ENCODE measurements at regions not wholly inside any gene's neighbourhood (a gene's known extent, or its start where the extent isn't known, plus 50 kb on each side); places are given as distances from the start of the nearest gene placed in this dataset.
"Not testable (repeated sequence)": the region's sequence is repeated elsewhere in the genome, so short reads cannot be mapped to it uniquely, and the experiment has no call there.

DNA sequence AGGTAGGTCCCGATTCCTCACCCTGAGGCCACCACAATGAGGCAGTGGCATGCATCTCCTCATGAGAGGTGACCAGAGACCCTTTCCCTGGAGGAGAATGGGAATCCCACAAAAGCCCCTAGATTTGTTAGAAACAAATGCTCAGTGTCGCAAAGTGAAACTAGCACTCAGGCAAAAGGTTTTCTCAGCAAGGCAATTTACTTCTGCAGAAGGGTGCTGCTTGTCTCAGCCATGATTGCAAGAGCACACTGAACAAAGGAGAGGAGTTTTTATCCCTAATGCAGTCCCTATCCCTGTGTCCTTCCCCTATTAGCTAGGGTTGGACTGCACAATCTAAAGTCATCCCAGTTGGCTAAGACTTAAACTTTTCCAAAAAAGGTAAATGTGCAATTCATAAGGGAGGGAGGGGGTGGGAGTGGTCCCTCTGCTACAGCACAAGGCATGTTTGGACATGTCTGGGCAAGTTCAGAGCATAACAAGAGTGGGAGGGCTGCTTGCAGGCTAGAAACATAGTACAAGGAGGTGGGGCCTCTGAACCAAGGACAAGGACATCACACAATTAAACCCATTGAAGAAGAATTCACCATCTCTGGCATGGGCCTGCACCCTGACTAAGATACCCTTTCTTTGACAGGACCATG lies 185.3 kb downstream of the CCNG2 start:
- Histone ChIP-seq H3K9me3 (ENCODE audit: control insufficient read depth in 3 of 3, low read length in 3 of 3) (peaks cover 0 to 3% (median 3%) of the 10 kb centered on the region in 3 donors), H3K4me3 (ENCODE audit: low read length in 3 of 3) (no peak overlapping the region), H3K9ac (ENCODE audit: low read depth in 1 of 3, low read length in 3 of 3) (no peak overlapping the region), H3K27me3 (ENCODE audit: control insufficient read depth in 3 of 3, insufficient read depth in 3 of 3, low read length in 3 of 3) (no peaks in the 10 kb centered on the region), H3K36me3 (ENCODE audit: control insufficient read depth in 3 of 3, insufficient read depth in 3 of 3, low read length in 3 of 3) (no peaks in the 10 kb centered on the region), H3K4me1 (ENCODE audit: control insufficient read depth in 3 of 3, insufficient read depth in 3 of 3, low read length in 3 of 3) (no peaks in the 10 kb centered on the region), H3K27ac (ENCODE audit: low read depth, low read length) (no peak overlapping the region)

DNA sequence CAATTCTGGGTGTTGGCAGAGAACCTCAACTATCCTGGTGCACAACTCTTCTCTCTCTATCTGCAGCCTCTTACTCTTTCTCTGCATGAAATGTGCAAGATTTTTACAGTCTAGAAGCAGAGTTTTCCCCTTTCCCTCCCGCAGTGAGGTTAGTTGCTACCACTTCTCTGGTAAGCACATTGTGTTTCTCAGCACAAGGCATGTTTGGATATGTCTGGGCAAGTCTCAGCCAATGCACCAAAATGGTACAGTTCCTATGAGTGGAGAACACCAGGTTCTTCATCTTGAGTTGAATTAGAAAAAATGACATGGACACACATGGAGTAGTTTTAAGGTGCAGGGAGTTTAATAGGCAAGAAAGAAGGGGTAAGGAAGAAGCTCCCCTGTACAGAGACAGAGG lies 187.0 kb downstream of the CCNG2 start:
- Histone ChIP-seq H3K4me3 (ENCODE audit: low read length in 3 of 3) (no peak overlapping the region), H3K27me3 (ENCODE audit: control insufficient read depth in 3 of 3, insufficient read depth in 3 of 3, low read length in 3 of 3) (no peaks in the 10 kb centered on the region), H3K9ac (ENCODE audit: low read depth in 1 of 3, low read length in 3 of 3) (no peak overlapping the region), H3K4me1 (ENCODE audit: control insufficient read depth in 3 of 3, insufficient read depth in 3 of 3, low read length in 3 of 3) (no peaks in the 10 kb centered on the region), H3K36me3 (ENCODE audit: control insufficient read depth in 3 of 3, insufficient read depth in 3 of 3, low read length in 3 of 3) (no peaks in the 10 kb centered on the region), H3K9me3 (ENCODE audit: control insufficient read depth in 3 of 3, low read length in 3 of 3) (peaks cover 0 to 3% (median 3%) of the 10 kb centered on the region in 3 donors), H3K27ac (ENCODE audit: low read depth, low read length) (no peak overlapping the region)

DNA sequence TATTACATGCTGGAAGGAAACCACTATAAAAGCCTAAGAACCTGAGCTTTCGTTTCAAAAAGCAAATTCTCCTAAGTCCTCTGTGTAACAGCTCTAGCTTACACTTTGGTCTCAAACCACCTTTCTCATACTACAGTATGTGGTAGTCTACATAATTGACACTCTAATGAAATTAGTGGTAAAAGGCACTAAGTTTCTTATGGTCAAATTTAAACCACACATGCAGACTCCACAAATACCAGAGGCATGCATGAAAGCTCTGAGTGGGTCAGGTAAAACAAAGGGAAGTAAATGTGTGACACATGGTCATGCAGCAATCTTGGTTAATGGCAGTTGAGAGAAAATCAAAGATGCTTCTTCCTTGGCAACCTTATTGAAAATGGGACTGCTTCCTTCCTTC lies 187.8 kb downstream of the CCNG2 start:
- H3K36me3 ChIP-seq (ENCODE audit: control insufficient read depth in 3 of 3, insufficient read depth in 3 of 3, low read length in 3 of 3), result no peaks in the 10 kb centered on the region
- no peaks in the 10 kb centered on the region for H3K27me3 ChIP-seq (ENCODE audit: control insufficient read depth in 3 of 3, insufficient read depth in 3 of 3, low read length in 3 of 3)
- H3K4me3 ChIP-seq (ENCODE audit: low read length in 3 of 3), result no peak overlapping the region
- no peaks in the 10 kb centered on the region for H3K4me1 ChIP-seq (ENCODE audit: control insufficient read depth in 3 of 3, insufficient read depth in 3 of 3, low read length in 3 of 3)
- H3K27ac ChIP-seq (ENCODE audit: low read depth, low read length), result no peak overlapping the region
- H3K9me3 ChIP-seq (ENCODE audit: control insufficient read depth in 3 of 3, low read length in 3 of 3), result peaks cover 0 to 3% (median 3%) of the 10 kb centered on the region in 3 donors
- no peak overlapping the region for H3K9ac ChIP-seq (ENCODE audit: low read depth in 1 of 3, low read length in 3 of 3)

DNA sequence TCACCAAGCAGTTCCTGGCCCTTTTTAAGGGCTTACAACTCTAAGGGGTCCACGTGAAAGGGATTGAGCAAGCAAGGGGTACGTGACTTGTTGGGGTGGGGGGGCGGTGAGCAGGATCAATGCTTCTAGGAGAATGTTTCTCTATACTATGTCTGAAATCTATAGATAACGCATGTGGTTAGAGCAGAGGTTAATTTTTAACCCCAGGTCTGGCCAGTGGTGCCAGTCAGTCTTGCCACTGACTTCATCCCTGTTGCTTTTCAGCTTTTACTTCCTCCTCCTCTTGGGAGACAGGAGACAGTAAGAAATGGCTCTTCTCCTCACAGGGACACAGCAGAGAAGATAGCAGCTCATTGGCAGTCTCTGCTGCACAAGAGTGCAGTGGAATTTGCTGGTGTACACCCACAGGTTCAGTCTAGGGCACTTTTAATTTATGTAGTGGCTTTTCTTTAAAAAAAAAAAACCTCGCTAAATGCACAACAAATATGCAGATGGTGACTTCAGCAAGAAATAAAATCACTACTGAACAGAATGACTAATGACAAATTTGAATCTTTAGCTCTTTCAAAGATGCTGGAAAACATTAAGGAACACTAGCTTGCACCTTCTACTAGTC lies 190.5 kb downstream of the CCNG2 start:
- H3K27ac ChIP-seq (ENCODE audit: low read depth, low read length), result no peak overlapping the region
- no peak overlapping the region for H3K4me3 ChIP-seq (ENCODE audit: low read length in 3 of 3)
- no peak overlapping the region for H3K9ac ChIP-seq (ENCODE audit: low read depth in 1 of 3, low read length in 3 of 3)
- H3K27me3 ChIP-seq (ENCODE audit: control insufficient read depth in 3 of 3, insufficient read depth in 3 of 3, low read length in 3 of 3), result no peaks in the 10 kb centered on the region
- no peaks in the 10 kb centered on the region for H3K4me1 ChIP-seq (ENCODE audit: control insufficient read depth in 3 of 3, insufficient read depth in 3 of 3, low read length in 3 of 3)
- no peaks in the 10 kb centered on the region for H3K36me3 ChIP-seq (ENCODE audit: control insufficient read depth in 3 of 3, insufficient read depth in 3 of 3, low read length in 3 of 3)
- H3K9me3 ChIP-seq (ENCODE audit: control insufficient read depth in 3 of 3, low read length in 3 of 3), result peaks cover 0 to 2% (median 0%) of the 10 kb centered on the region in 3 donors

DNA sequence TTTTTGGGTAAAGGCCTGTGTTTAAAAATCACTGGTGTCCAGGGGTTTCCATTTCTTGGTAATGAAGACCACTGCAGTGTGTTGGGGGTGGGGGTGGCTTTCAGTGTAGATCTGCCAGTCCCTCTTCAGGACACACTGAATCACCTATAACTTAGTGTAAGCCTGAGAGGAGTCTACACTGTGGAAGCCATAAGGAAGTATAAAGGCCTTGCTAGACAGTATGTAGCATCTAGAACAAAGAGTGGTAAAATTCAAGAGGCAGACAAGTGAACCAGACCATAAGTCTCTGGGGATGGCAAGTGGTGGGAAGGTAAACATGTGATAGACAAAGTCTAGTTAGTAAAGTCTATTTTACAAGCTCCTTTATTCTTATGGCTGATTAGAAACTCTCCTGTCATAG lies 191.8 kb downstream of the CCNG2 start:
- Histone ChIP-seq H3K27me3 (ENCODE audit: control insufficient read depth in 3 of 3, insufficient read depth in 3 of 3, low read length in 3 of 3) (no peaks in the 10 kb centered on the region), H3K9me3 (ENCODE audit: control insufficient read depth in 3 of 3, low read length in 3 of 3) (no peaks in the 10 kb centered on the region), H3K4me3 (ENCODE audit: low read length in 3 of 3) (no peak overlapping the region), H3K27ac (ENCODE audit: low read depth, low read length) (no peak overlapping the region), H3K4me1 (ENCODE audit: control insufficient read depth in 3 of 3, insufficient read depth in 3 of 3, low read length in 3 of 3) (no peaks in the 10 kb centered on the region), H3K9ac (ENCODE audit: low read depth in 1 of 3, low read length in 3 of 3) (no peak overlapping the region), H3K36me3 (ENCODE audit: control insufficient read depth in 3 of 3, insufficient read depth in 3 of 3, low read length in 3 of 3) (no peaks in the 10 kb centered on the region)

DNA sequence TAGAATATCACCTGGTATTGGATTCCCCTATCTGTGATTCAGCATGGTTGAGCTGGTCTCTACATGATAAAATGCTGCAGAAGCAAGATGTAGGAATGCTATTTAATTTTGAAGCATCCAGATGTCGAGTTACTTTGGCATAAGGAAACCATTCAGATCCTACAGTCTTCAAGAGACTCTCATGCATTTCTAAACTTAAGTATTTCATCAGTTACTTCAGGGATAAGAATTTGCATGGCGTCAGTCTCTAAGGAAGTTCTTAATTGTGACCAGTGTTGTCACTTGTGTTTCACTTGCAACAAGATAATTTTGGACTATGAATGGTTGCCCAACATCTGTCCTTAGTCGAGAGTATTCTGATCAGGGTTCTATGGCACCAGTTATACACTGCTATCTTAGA lies 192.4 kb downstream of the CCNG2 start:
- no peak overlapping the region for H3K4me3 ChIP-seq (ENCODE audit: low read length in 3 of 3)
- no peak overlapping the region for H3K27ac ChIP-seq (ENCODE audit: low read depth, low read length)
- H3K27me3 ChIP-seq (ENCODE audit: control insufficient read depth in 3 of 3, insufficient read depth in 3 of 3, low read length in 3 of 3), result no peaks in the 10 kb centered on the region
- no peaks in the 10 kb centered on the region for H3K4me1 ChIP-seq (ENCODE audit: control insufficient read depth in 3 of 3, insufficient read depth in 3 of 3, low read length in 3 of 3)
- H3K9me3 ChIP-seq (ENCODE audit: control insufficient read depth in 3 of 3, low read length in 3 of 3), result no peaks in the 10 kb centered on the region
- no peak overlapping the region for H3K9ac ChIP-seq (ENCODE audit: low read depth in 1 of 3, low read length in 3 of 3)
- no peaks in the 10 kb centered on the region for H3K36me3 ChIP-seq (ENCODE audit: control insufficient read depth in 3 of 3, insufficient read depth in 3 of 3, low read length in 3 of 3)

DNA sequence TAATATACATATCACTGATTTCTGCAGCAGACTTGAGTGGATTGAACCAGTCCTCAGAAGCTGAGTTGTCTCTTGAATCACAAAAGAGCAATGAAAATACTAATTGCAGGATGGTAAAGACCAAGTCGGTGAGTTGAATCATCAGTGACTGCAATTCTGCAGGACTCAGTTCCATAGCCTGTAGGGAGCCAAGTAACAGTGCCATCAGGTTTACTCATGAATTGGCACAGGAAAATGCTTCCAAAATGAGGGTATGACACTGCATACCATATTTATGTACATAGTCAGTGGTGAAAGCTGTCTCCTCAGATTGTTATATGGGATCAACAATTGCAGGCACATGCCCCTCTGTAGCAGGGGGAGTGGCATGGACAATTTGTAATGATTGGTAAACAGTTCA lies 192.8 kb downstream of the CCNG2 start:
- Histone ChIP-seq H3K27ac (ENCODE audit: low read depth, low read length) (no peak overlapping the region), H3K27me3 (ENCODE audit: control insufficient read depth in 3 of 3, insufficient read depth in 3 of 3, low read length in 3 of 3) (no peaks in the 10 kb centered on the region), H3K36me3 (ENCODE audit: control insufficient read depth in 3 of 3, insufficient read depth in 3 of 3, low read length in 3 of 3) (no peaks in the 10 kb centered on the region), H3K9me3 (ENCODE audit: control insufficient read depth in 3 of 3, low read length in 3 of 3) (no peaks in the 10 kb centered on the region), H3K9ac (ENCODE audit: low read depth in 1 of 3, low read length in 3 of 3) (no peak overlapping the region), H3K4me1 (ENCODE audit: control insufficient read depth in 3 of 3, insufficient read depth in 3 of 3, low read length in 3 of 3) (no peaks in the 10 kb centered on the region), H3K4me3 (ENCODE audit: low read length in 3 of 3) (no peak overlapping the region)

DNA sequence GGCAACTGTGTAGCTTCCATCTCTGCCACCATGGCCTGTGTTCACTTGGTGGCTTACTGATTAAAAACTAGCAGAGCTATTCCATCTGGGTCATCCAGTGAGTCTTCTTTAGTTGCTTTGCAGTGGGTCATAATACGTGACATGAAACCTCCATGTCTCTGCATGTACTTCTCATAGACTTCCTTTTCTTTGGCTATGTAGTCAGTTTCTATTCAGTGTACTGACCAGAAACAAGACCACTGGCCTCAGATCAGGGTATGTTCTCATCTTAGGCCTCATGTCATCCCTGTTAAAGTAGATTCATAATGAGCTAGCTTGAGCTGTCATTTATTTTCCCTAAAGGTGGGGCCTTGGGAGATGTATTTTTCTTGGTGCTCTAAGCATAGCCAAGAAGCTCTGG lies 195.2 kb downstream of the CCNG2 start:
- no peaks in the 10 kb centered on the region for H3K27me3 ChIP-seq (ENCODE audit: control insufficient read depth in 3 of 3, insufficient read depth in 3 of 3, low read length in 3 of 3)

DNA sequence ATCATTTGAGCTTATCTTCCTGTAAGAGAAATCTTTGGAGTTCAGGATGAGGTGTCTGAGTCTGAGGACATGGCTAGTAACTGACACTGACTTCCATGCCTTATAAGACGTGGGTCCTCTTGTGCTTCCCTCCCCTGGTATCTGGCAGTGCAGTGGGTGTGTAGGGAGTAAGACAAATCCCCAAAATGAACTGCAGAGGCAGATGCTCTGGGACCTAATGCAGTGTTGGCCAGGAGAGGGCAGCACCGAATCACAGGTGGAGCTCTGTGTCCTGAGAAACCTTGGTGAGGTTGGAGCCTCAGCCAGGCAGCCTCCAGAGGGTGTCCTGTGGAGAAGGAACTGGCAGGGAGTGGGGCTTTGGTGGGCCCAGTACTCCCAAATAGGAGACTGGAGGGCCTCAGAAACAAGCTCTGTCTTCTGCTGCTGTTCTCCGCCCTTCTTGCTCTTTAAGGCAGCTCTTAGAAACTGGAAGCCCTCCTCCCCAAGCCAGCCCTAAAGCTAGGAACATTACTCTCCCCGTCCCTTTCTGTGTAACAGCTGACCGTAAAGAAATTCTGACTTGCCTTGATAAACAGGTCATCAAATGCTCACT lies 196.8 kb downstream of the CCNG2 start:
- not testable (repeated sequence) for H3K27ac ChIP-seq (ENCODE audit: low read depth, low read length); H3K9ac ChIP-seq (ENCODE audit: low read depth in 1 of 3, low read length in 3 of 3); H3K4me3 ChIP-seq (ENCODE audit: low read length in 3 of 3); H3K36me3 ChIP-seq (ENCODE audit: control insufficient read depth in 3 of 3, insufficient read depth in 3 of 3, low read length in 3 of 3); H3K9me3 ChIP-seq (ENCODE audit: control insufficient read depth in 3 of 3, low read length in 3 of 3); H3K4me1 ChIP-seq (ENCODE audit: control insufficient read depth in 3 of 3, insufficient read depth in 3 of 3, low read length in 3 of 3); H3K27me3 ChIP-seq (ENCODE audit: control insufficient read depth in 3 of 3, insufficient read depth in 3 of 3, low read length in 3 of 3)

More for the DNA sequence above, 195.2 kb downstream of the CCNG2 start:
- H3K9me3 ChIP-seq (ENCODE audit: control insufficient read depth in 3 of 3, low read length in 3 of 3), result no peaks in the 10 kb centered on the region
- H3K4me1 ChIP-seq (ENCODE audit: control insufficient read depth in 3 of 3, insufficient read depth in 3 of 3, low read length in 3 of 3), result no peaks in the 10 kb centered on the region
- no peak overlapping the region for H3K9ac ChIP-seq (ENCODE audit: low read depth in 1 of 3, low read length in 3 of 3)
- no peak overlapping the region for H3K27ac ChIP-seq (ENCODE audit: low read depth, low read length)
- no peak overlapping the region for H3K4me3 ChIP-seq (ENCODE audit: low read length in 3 of 3)
- H3K36me3 ChIP-seq (ENCODE audit: control insufficient read depth in 3 of 3, insufficient read depth in 3 of 3, low read length in 3 of 3), result no peaks in the 10 kb centered on the region

DNA sequence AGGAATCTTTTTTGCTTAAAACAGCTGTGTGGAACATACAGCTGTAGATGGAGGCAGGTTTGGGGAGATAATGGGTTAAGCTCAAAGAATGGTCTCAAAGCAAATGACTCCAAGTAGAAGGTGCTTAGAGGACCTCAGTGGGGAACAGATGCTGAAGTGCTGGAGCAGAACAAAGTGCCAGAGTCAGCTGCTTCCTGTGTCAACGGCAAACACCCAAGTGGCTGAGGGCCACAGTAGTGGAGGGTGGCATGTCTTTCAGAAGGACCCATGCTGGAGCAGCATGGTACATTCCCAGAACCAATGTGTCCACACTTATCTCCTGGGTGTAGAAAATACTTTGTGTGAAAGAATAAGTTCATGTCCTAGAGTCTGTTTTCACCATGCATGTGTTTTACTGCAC lies 197.5 kb downstream of the CCNG2 start:
- H3K9ac ChIP-seq (ENCODE audit: low read depth in 1 of 3, low read length in 3 of 3), result no peak overlapping the region
- no peaks in the 10 kb centered on the region for H3K27me3 ChIP-seq (ENCODE audit: control insufficient read depth in 3 of 3, insufficient read depth in 3 of 3, low read length in 3 of 3)
- no peaks in the 10 kb centered on the region for H3K9me3 ChIP-seq (ENCODE audit: control insufficient read depth in 3 of 3, low read length in 3 of 3)
- H3K4me1 ChIP-seq (ENCODE audit: control insufficient read depth in 3 of 3, insufficient read depth in 3 of 3, low read length in 3 of 3), result no peaks in the 10 kb centered on the region
- no peaks in the 10 kb centered on the region for H3K36me3 ChIP-seq (ENCODE audit: control insufficient read depth in 3 of 3, insufficient read depth in 3 of 3, low read length in 3 of 3)
- no peak overlapping the region for H3K27ac ChIP-seq (ENCODE audit: low read depth, low read length)
- no peak overlapping the region for H3K4me3 ChIP-seq (ENCODE audit: low read length in 3 of 3)

All from skeletal muscle tissue (tissue), 3 donors.